HG02763 (cell line): ENCODE measurements at regions not wholly inside any gene's neighbourhood (a gene's known extent, or its start where the extent isn't known, plus 50 kb on each side); places are given as distances from the start of the nearest gene placed in this dataset.
"Not testable (repeated sequence)": the region's sequence is repeated elsewhere in the genome, so short reads cannot be mapped to it uniquely, and the experiment has no call there.

Source experiments
- ATAC-seq: cut with Tn5 transposase; IDR thresholded peaks from one replicate; pipeline ENCODE4 v1.9.1; 2021; ENCODE audit warnings: mild to moderate bottlenecking, moderate library complexity; ENCODE audit not compliant: unreplicated experiment

DNA sequence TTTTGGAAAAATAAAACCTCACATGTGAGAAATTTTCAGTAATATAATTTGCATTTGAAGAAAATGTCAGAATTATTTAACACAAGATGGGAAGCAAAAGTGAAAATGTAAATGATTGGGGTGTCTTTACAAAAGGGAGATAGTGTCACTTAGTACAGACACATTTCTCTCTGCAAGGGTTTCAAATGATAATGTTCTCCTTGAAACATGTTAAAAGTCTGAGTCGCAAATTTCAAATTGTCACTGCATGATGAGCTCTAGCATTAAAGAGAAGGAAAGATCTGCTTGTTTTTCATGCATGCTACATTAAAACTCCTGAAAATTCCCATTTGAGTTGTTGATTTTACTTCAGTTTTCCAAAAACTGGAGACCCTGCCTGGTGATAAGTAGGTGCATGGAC is 122.0 kb upstream of the LDB2 start:
- no peak for ATAC-seq

- ATAC-seq = not testable (repeated sequence)
Measured at GRCh38 chr4:17018621-17019020, 120.2 kb upstream of the LDB2 start.

DNA sequence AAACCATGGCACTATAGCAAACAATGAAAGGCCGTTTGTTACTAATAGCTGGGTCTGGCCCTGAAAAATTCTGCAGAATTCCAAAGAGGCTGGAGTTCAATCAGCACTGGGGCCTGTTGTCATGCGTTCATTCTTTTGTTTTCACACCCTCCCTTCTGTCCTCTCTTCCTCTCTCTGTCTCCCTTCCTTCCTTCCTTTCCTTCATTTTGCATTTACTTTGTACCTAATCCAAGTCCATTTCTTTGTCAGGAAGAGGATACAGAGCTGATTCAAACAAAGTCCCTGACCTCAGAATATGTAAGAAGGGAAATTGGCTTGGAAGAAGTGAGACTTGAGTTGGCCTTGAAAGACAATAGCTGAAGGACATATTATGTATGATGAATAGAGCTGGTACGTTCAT is 119.6 kb upstream of the LDB2 start:
- ATAC-seq = no peak

GRCh38 chr4:17013382-17014006 is 115.0 kb upstream of the LDB2 start:
- no peak for ATAC-seq

DNA sequence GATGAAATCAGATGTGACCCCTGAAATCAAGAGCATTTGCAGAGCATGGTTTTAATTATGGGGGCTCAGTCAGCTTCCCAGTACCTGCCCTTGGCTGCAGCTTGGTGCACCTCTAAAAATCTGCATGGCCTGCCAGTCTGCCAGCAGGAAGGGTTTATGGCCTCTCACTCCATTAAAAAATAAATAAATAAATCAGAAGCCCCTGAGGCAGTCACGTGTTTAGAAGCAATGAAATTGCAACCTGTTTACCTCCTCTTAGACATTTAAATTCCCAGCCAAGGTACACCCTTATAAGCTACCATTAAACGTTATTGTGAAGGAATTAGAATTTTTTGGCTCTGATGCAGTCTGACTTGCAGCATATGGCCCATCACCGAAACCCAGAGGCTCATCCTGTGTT is 114.0 kb upstream of the LDB2 start:
- ATAC-seq = no peak

DNA sequence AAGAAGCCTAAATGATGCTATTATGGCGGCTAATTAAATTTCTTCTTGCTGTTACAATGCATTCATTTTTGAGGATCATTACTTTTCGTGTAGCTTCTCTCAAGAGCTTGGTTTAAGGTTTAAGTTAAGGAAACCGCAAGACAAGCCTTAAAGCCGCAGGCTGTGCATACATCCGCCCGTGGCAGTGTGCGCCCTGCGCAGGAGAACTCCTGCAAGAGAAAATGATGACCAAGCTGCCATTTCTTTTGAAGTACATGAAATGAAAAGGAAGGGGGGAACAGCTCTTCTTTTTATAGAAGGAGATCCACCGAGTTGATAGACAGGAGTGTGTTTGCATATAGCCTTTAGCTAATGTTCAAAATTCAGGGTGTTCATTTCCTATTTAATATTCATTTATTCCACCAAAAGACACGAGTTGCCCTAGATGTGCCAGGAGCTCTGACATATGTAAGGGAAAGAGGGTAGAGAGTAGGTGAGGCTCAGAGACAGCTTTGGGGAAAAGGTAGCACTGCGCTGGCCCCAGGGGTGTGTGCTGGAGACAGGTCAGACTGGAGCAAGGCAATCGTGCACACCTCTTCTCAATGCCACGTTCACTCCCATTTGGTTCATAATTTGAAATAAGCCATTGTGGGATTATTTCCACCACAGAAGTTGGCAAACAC is 112.1 kb upstream of the LDB2 start:
- ATAC-seq = no peak

GRCh38 chr4:17009871-17010367 is 111.5 kb upstream of the LDB2 start:
- no peak for ATAC-seq

DNA sequence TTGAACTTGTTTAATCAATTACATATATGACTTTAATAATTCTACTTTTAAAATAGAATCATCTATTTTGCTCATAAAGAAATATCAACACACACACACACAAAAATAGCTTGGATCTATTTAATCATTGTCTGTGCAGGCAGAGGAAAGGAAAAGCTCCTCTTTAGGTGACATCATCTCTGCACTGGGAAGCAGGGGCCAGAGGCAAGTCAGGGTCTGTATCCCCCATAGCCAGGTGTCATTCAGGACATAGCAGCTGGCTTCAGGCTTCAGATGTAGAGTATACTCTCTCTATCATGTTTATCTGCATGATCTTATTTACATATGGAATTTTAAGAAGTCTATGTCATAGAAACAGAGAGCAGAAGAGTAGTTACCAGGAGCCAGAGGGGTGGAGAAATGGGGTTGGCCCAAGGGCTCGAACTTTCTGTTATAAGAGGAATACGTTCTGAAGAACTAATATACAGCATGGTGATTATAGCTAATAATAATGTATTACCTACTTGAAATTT is 110.4 kb upstream of the LDB2 start:
- no peak for ATAC-seq

- not testable (repeated sequence) for ATAC-seq
Measured at GRCh38 chr4:17003606-17004392, 105.4 kb upstream of the LDB2 start.

DNA sequence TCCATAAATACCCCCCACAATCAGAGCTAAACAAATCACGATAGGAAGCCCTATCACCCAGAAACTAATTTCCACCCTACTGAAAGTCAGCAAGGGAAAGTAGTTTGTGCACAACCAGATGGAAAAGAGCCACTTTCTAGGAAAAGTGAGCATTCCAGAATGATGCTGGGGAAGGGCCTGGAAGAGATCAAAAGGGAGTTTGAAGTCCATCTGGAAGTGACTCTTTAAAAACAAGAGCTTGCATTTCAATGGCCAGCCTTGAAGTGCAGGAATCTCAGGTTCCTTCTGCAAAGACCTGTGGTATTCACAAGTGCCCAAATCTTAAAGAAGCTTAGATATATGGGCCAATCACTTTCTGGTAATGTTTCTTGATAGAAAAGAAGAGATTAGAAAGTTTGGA is 97.0 kb upstream of the LDB2 start:
- ATAC-seq = no peak

GRCh38 chr4:16993956-16994840 is 95.8 kb upstream of the LDB2 start:
- ATAC-seq = no peak

- no peak for ATAC-seq
Measured at GRCh38 chr4:16992566-16993225, 94.3 kb upstream of the LDB2 start.

- ATAC-seq = no peak
Measured at GRCh38 chr4:16991450-16991849, 93.0 kb upstream of the LDB2 start.

DNA sequence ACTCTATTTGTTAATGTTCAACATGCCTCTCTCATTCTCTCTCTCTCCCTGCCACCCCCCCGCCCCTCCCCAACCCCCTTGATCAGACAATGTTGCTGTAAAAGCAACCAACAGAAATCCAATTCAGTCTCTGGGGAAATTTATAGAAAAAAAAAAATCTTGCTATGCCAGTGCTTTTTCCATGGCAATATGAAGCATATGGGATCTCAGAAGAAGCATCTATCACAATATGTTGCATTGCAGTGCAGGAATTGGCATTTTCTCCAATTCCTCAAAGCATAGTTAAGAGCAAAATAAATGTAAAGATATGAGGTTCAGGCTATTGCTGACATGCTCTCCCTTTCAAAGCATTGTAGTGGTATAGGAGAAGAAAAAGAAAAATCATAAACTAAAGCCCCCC is 90.9 kb upstream of the LDB2 start:
- no peak for ATAC-seq

GRCh38 chr4:16988814-16989213 is 90.4 kb upstream of the LDB2 start:
- ATAC-seq = no peak

DNA sequence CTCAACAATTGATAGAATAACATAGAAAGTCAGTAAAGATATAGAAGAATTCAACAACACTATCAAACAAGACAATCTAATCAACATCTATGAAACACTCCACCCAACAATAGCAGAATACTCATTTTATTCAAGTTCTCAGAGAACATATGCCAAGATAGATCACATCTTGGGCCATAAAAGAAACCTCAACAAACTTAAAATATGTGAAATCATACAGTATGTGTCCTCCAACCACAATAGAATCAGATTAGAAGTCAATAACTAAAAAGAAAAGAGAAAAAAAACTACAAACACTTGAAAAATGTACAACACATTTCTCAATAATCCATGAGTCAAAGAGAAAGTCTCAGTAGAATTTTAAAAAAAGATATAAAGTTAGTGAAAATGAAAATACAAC is 78.6 kb upstream of the LDB2 start:
- ATAC-seq = no peak

GRCh38 chr4:16969696-16970135 is 71.3 kb upstream of the LDB2 start:
- no peak for ATAC-seq

DNA sequence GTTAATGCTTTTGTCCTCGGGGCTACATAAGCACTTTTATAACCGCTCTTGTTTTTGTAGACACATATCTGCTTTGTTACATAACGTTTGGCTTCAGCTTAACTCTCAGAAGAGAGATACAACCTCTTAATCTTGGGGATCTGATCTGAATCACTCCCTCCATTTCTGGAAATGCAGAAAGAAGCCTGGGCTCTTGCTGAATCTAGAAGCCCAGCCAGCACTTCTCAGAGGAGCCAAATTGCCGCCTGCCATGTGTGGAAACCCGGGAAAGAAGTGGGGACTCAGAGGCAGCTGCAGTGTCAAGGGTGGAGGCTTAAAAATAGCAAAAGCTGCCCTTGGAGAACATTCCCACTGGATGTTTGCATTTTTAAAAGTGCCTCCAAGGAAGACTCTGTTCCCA is 69.3 kb upstream of the LDB2 start:
- no peak for ATAC-seq

DNA sequence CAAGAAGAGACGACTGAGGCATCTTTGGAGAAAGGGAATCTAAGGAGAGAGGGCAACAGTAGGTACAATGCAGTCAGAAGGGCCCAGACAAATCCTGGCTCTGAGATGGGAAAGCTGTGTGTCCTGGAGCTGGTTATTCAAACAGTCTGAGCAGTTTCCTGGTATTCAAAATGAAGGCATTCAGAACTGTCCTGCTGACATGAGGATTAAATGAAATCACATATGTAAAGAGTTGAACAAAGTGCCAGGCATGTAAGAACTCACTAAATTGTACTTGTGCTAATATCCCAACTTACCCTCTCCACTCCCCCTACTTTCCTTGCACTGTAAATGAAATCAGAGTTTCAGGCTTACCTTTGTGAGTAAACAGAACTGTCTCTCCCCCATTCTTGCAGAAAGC is 60.9 kb upstream of the LDB2 start:
- ATAC-seq = no peak
